ENCODE measurements at regions not wholly inside any gene's neighbourhood (a gene's known extent, or its start where the extent isn't known, plus 50 kb on each side); places are given as distances from the start of the nearest gene placed in this dataset.

GRCh38 chr2:21607572-21607971 is 483.8 kb downstream of the TDRD15 start:
- no peak for DNase-seq (ENCODE audit: low read depth)

GRCh38 chr2:21610304-21610703 is 486.5 kb downstream of the TDRD15 start:
- no peak for DNase-seq (ENCODE audit: low read depth)

- DNase-seq (ENCODE audit: low read depth): no peak
Observed at GRCh38 chr2:21617885-21618434, 494.2 kb downstream of the TDRD15 start.

GRCh38 chr2:21620771-21621170 is 497.0 kb downstream of the TDRD15 start:
- no peak for DNase-seq (ENCODE audit: low read depth)

GRCh38 chr2:21627938-21628337 is 504.2 kb downstream of the TDRD15 start:
- no peak for DNase-seq (ENCODE audit: low read depth)

- DNase-seq (ENCODE audit: low read depth): no peak
Observed at GRCh38 chr2:21633015-21633414, 509.2 kb downstream of the TDRD15 start.

GRCh38 chr2:21633466-21633865 is 509.7 kb downstream of the TDRD15 start:
- no peak for DNase-seq (ENCODE audit: low read depth)

GRCh38 chr2:21633911-21634310 is 510.1 kb downstream of the TDRD15 start:
- DNase-seq (ENCODE audit: low read depth): no peak

- DNase-seq (ENCODE audit: low read depth): no peak
Observed at GRCh38 chr2:21640046-21640445, 516.3 kb downstream of the TDRD15 start.

GRCh38 chr2:21642647-21643046 is 518.9 kb downstream of the TDRD15 start:
- no peak for DNase-seq (ENCODE audit: low read depth)

GRCh38 chr2:21643180-21643579 is 519.4 kb downstream of the TDRD15 start:
- no peak for DNase-seq (ENCODE audit: low read depth)

GRCh38 chr2:21644266-21644665 is 520.5 kb downstream of the TDRD15 start:
- DNase-seq (ENCODE audit: low read depth): no peak

- no peak for DNase-seq (ENCODE audit: low read depth)
Observed at GRCh38 chr2:21646345-21646744, 522.6 kb downstream of the TDRD15 start.

- no peak for DNase-seq (ENCODE audit: low read depth)
Observed at GRCh38 chr2:21650569-21650968, 526.8 kb downstream of the TDRD15 start.

- DNase-seq (ENCODE audit: low read depth): no peak
Observed at GRCh38 chr2:21655136-21655535, 531.4 kb downstream of the TDRD15 start.

- DNase-seq (ENCODE audit: low read depth): no peak
Observed at GRCh38 chr2:21656330-21657075, 532.7 kb downstream of the TDRD15 start.

- no peak for DNase-seq (ENCODE audit: low read depth)
Observed at GRCh38 chr2:21657445-21657844, 533.7 kb downstream of the TDRD15 start.

GRCh38 chr2:21658269-21658668 is 534.5 kb downstream of the TDRD15 start:
- DNase-seq (ENCODE audit: low read depth): no peak

- no peak for DNase-seq (ENCODE audit: low read depth)
Observed at GRCh38 chr2:21658907-21659477, 535.2 kb downstream of the TDRD15 start.

- no peak for DNase-seq (ENCODE audit: low read depth)
Observed at GRCh38 chr2:21664083-21664482, 540.3 kb downstream of the TDRD15 start.

GRCh38 chr2:21667638-21668037 is 543.9 kb downstream of the TDRD15 start:
- no peak for DNase-seq (ENCODE audit: low read depth)

- DNase-seq (ENCODE audit: low read depth): no peak
Observed at GRCh38 chr2:21668078-21668710, 544.4 kb downstream of the TDRD15 start.
